ENCODE measurements at regions not wholly inside any gene's neighbourhood (a gene's known extent, or its start where the extent isn't known, plus 50 kb on each side); places are given as distances from the start of the nearest gene placed in this dataset.

GRCh38 chr2:7726989-7727388 lies 809.8 kb downstream of the RNF144A start:
- DNase-seq (ENCODE audit: extremely low read depth, insufficient read length): no peak
- no peaks in the 10 kb centered on the region for H3K36me3 ChIP-seq (ENCODE audit: control insufficient read depth, insufficient read depth, low read length)
- H3K27me3 ChIP-seq (replicated peaks; ENCODE audit: control insufficient read depth, insufficient read depth, low read length): no peaks in the 10 kb centered on the region
- no peak for TF ChIP-seq CTCF (IDR thresholded peaks at IDR 0.05; ENCODE audit: insufficient read depth, low read length, poor library complexity, severe bottlenecking)
- no peak overlapping the region for H3K4me3 ChIP-seq (replicated peaks; ENCODE audit: low read depth, low read length)

- H3K36me3 ChIP-seq (ENCODE audit: control insufficient read depth, insufficient read depth, low read length): no peaks in the 10 kb centered on the region
- no peak for TF ChIP-seq CTCF (IDR thresholded peaks at IDR 0.05; ENCODE audit: insufficient read depth, low read length, poor library complexity, severe bottlenecking)
- H3K27me3 ChIP-seq (replicated peaks; ENCODE audit: control insufficient read depth, insufficient read depth, low read length): no peaks in the 10 kb centered on the region
- DNase-seq (ENCODE audit: extremely low read depth, insufficient read length): no peak
- no peak overlapping the region for H3K4me3 ChIP-seq (replicated peaks; ENCODE audit: low read depth, low read length)
Observed at GRCh38 chr2:7728388-7728787, 811.2 kb downstream of the RNF144A start.

- Histone ChIP-seq H3K36me3 (ENCODE audit: control insufficient read depth, insufficient read depth, low read length) (no peaks in the 10 kb centered on the region), H3K4me3 (replicated peaks; ENCODE audit: low read depth, low read length) (no peak overlapping the region), H3K27me3 (replicated peaks; ENCODE audit: control insufficient read depth, insufficient read depth, low read length) (no peaks in the 10 kb centered on the region)
- no peak for TF ChIP-seq CTCF (IDR thresholded peaks at IDR 0.05; ENCODE audit: insufficient read depth, low read length, poor library complexity, severe bottlenecking)
- DNase-seq (ENCODE audit: extremely low read depth, insufficient read length): no peak
Observed at GRCh38 chr2:7730449-7730848, 813.2 kb downstream of the RNF144A start.

GRCh38 chr2:7730990-7731389 lies 813.8 kb downstream of the RNF144A start:
- no peak for TF ChIP-seq CTCF (IDR thresholded peaks at IDR 0.05; ENCODE audit: insufficient read depth, low read length, poor library complexity, severe bottlenecking)
- H3K4me3 ChIP-seq (replicated peaks; ENCODE audit: low read depth, low read length): no peak overlapping the region
- no peaks in the 10 kb centered on the region for H3K27me3 ChIP-seq (replicated peaks; ENCODE audit: control insufficient read depth, insufficient read depth, low read length)
- DNase-seq (ENCODE audit: extremely low read depth, insufficient read length): no peak
- H3K36me3 ChIP-seq (ENCODE audit: control insufficient read depth, insufficient read depth, low read length): no peaks in the 10 kb centered on the region

GRCh38 chr2:7732497-7732896 lies 815.3 kb downstream of the RNF144A start:
- Histone ChIP-seq H3K4me3 (replicated peaks; ENCODE audit: low read depth, low read length) (no peak overlapping the region), H3K36me3 (ENCODE audit: control insufficient read depth, insufficient read depth, low read length) (no peaks in the 10 kb centered on the region), H3K27me3 (replicated peaks; ENCODE audit: control insufficient read depth, insufficient read depth, low read length) (no peaks in the 10 kb centered on the region)
- no peak for DNase-seq (ENCODE audit: extremely low read depth, insufficient read length)
- no peak for TF ChIP-seq CTCF (IDR thresholded peaks at IDR 0.05; ENCODE audit: insufficient read depth, low read length, poor library complexity, severe bottlenecking)

- Histone ChIP-seq H3K36me3 (ENCODE audit: control insufficient read depth, insufficient read depth, low read length) (no peaks in the 10 kb centered on the region), H3K27me3 (replicated peaks; ENCODE audit: control insufficient read depth, insufficient read depth, low read length) (no peaks in the 10 kb centered on the region), H3K4me3 (replicated peaks; ENCODE audit: low read depth, low read length) (no peak overlapping the region)
- no peak for DNase-seq (ENCODE audit: extremely low read depth, insufficient read length)
- no peak for TF ChIP-seq CTCF (IDR thresholded peaks at IDR 0.05; ENCODE audit: insufficient read depth, low read length, poor library complexity, severe bottlenecking)
Observed at GRCh38 chr2:7736646-7737305, 819.6 kb downstream of the RNF144A start.
